ENCODE measurements at regions not wholly inside any gene's neighbourhood (a gene's known extent, or its start where the extent isn't known, plus 50 kb on each side); places are given as distances from the start of the nearest gene placed in this dataset.
"Not testable (repeated sequence)": the region's sequence is repeated elsewhere in the genome, so short reads cannot be mapped to it uniquely, and the experiment has no call there.

- not testable (repeated sequence) for DNase-seq (ENCODE audit: low read depth in 2 of 2)
Measured at GRCh38 chr5:163355811-163356210, 81.6 kb upstream of the CCNG1 start.

GRCh38 chr5:163357636-163358035, 79.8 kb upstream of the CCNG1 start:
- DNase-seq (ENCODE audit: low read depth in 2 of 2) = no peak

GRCh38 chr5:163360656-163361055, 76.7 kb upstream of the CCNG1 start:
- no peak for DNase-seq (ENCODE audit: low read depth in 2 of 2)

- no peak for DNase-seq (ENCODE audit: low read depth in 2 of 2)
Measured at GRCh38 chr5:163361450-163361849, 75.9 kb upstream of the CCNG1 start.

- DNase-seq (ENCODE audit: low read depth in 2 of 2) = no peak
Measured at GRCh38 chr5:163362840-163363371, 74.5 kb upstream of the CCNG1 start.

- no peak for DNase-seq (ENCODE audit: low read depth in 2 of 2)
Measured at GRCh38 chr5:163363389-163363788, 74.0 kb upstream of the CCNG1 start.

- no peak for DNase-seq (ENCODE audit: low read depth in 2 of 2)
Measured at GRCh38 chr5:163366757-163367156, 70.6 kb upstream of the CCNG1 start.

GRCh38 chr5:163369776-163370385, 67.5 kb upstream of the CCNG1 start:
- DNase-seq (ENCODE audit: low read depth in 2 of 2) = no peak

GRCh38 chr5:163373436-163374084, 63.8 kb upstream of the CCNG1 start:
- DNase-seq (ENCODE audit: low read depth in 2 of 2) = no peak

GRCh38 chr5:163377982-163378381, 59.4 kb upstream of the CCNG1 start:
- DNase-seq (ENCODE audit: low read depth in 2 of 2) = no peak

- DNase-seq (ENCODE audit: low read depth in 2 of 2) = no peak
Measured at GRCh38 chr5:163379298-163380155, 57.9 kb upstream of the CCNG1 start.

- DNase-seq (ENCODE audit: low read depth in 2 of 2) = no peak
Measured at GRCh38 chr5:163381832-163382231, 55.6 kb upstream of the CCNG1 start.

GRCh38 chr5:163383754-163384153, 53.6 kb upstream of the CCNG1 start:
- DNase-seq (ENCODE audit: low read depth in 2 of 2) = no peak

GRCh38 chr5:163384669-163385068, 52.7 kb upstream of the CCNG1 start:
- DNase-seq (ENCODE audit: low read depth in 2 of 2) = no peak

- no peak for DNase-seq (ENCODE audit: low read depth in 2 of 2)
Measured at GRCh38 chr5:163385271-163385670, 52.1 kb upstream of the CCNG1 start.

- no peak for DNase-seq (ENCODE audit: low read depth in 2 of 2)
Measured at GRCh38 chr5:163385824-163386223, 51.6 kb upstream of the CCNG1 start.

- DNase-seq (ENCODE audit: low read depth in 2 of 2) = no peak
Measured at GRCh38 chr5:163386352-163386751, 51.0 kb upstream of the CCNG1 start.

- DNase-seq (ENCODE audit: low read depth in 2 of 2) = no peak
Measured at GRCh38 chr5:163387589-163388343, 49.6 kb upstream of the CCNG1 start.
